HG03066 (cell line): ENCODE measurements at regions not wholly inside any gene's neighbourhood (a gene's known extent, or its start where the extent isn't known, plus 50 kb on each side); places are given as distances from the start of the nearest gene placed in this dataset.
"Not testable (repeated sequence)": the region's sequence is repeated elsewhere in the genome, so short reads cannot be mapped to it uniquely, and the experiment has no call there.

Experiments used
- ATAC-seq: cut with Tn5 transposase; IDR thresholded peaks from one replicate; pipeline ENCODE4 v1.9.1; 2021; ENCODE audit warnings: low read depth; ENCODE audit not compliant: unreplicated experiment

- ATAC-seq: no peak
Measured at GRCh38 chr10:5576780-5577624, 52.2 kb downstream of the CALML3 start.

- ATAC-seq: not testable (repeated sequence)
Measured at GRCh38 chr10:5580038-5580428, 55.3 kb downstream of the CALML3 start.

- ATAC-seq: peak; percentile 54
Measured at GRCh38 chr10:5581670-5582566, 57.2 kb downstream of the CALML3 start.

GRCh38 chr10:5582736-5583135 is 58.0 kb downstream of the CALML3 start:
- ATAC-seq: no peak

- ATAC-seq: peak; percentile 38
Measured at GRCh38 chr10:5583525-5584175, 58.9 kb downstream of the CALML3 start.

- peak; percentile 49 for ATAC-seq
Measured at GRCh38 chr10:5584895-5585516, 60.2 kb downstream of the CALML3 start.

- no peak for ATAC-seq
Measured at GRCh38 chr10:5585517-5586206, 60.9 kb downstream of the CALML3 start.

GRCh38 chr10:5587151-5588079 is 62.7 kb downstream of the CALML3 start:
- ATAC-seq: no peak

GRCh38 chr10:5588080-5588453 is 63.3 kb downstream of the CALML3 start:
- no peak for ATAC-seq

GRCh38 chr10:5588603-5589002 is 63.8 kb downstream of the CALML3 start:
- ATAC-seq: no peak
